HepG2 (cell line): ENCODE measurements at regions not wholly inside any gene's neighbourhood (a gene's known extent, or its start where the extent isn't known, plus 50 kb on each side); places are given as distances from the start of the nearest gene placed in this dataset.

Source experiments
- ATAC-seq: fragments of 200-7000 bp; cut with Tn5 transposase; 3 replicates; pipeline ENCODE4 v1.9.1; 2020; ENCODE audit warnings: mild to moderate bottlenecking, moderate library complexity
- BruUV-seq: library from RNA; stranded (reverse); fragments of 400-500 nt; replicated peaks from 2 replicates; lab custom pipeline; 2021; lab: Mats Ljungman, UMichigan
- CTCF ChIA-PET: fragments of 300-600 bp; formaldehyde crosslinking; extraction: SDS; loops from one replicate; lab custom pipeline; 2021; ENCODE audit warnings: low total read pairs, inconsistent platforms, low intra/inter-chr PET ratio; lab: Yijun Ruan, JAX
- POLR2A ChIA-PET: fragments of 350-600 bp; sonication (Branson Sonifier 250); formaldehyde crosslinking; loops from one replicate; lab custom pipeline; 2020; ENCODE audit warnings: antibody characterized with exemption, inconsistent platforms; lab: Yijun Ruan, JAX
- DNase-seq: peaks from one replicate; pipeline ENCODE4 v3.0.0-alpha.2; 2015; ENCODE audit warnings: low spot score
- FAIRE-seq: peaks from 3 replicates; lab custom pipeline; 2011; peaks lifted over from hg19 to GRCh38; lab: Jason Lieb, UNC
- H2AFZ ChIP-seq: one replicate; pipeline ENCODE4 v1.6.1; 2011; ENCODE audit warnings: low read length, inconsistent platforms
- H3K27ac ChIP-seq: fragments of 300-600 bp; 3 replicates; pipeline ENCODE4 v1.8.0; 2011; ENCODE audit warnings: mixed run types, mild to moderate bottlenecking, mixed read lengths, low read length, inconsistent platforms; ENCODE audit not compliant: insufficient read depth; ENCODE audit errors: extremely low read length
- H3K27me3 ChIP-seq, 2 experiments: fragments of 200-600 bp in 1 of 2; 2 replicates in 1 of 2; 3 replicates in 1 of 2; pipeline versions ENCODE4 v1.6.0 to v1.8.0; 2011; ENCODE audit warnings: low read length in 2 of 2, mild to moderate bottlenecking in 2 of 2, moderate library complexity in 2 of 2, inconsistent platforms in 1 of 2; ENCODE audit not compliant: insufficient read depth in 2 of 2, control insufficient read depth in 1 of 2
- H3K36me3 ChIP-seq, 2 experiments: fragments of 200-600 bp in 1 of 2; replicated peaks in 1 of 2; 2 replicates in 1 of 2; 3 replicates in 1 of 2; pipeline versions ENCODE4 v1.5.1 to v1.8.0; 2011; ENCODE audit warnings: low read length in 2 of 2, inconsistent platforms in 1 of 2; ENCODE audit not compliant: insufficient read depth in 2 of 2, control insufficient read depth in 1 of 2
- H3K4me1 ChIP-seq: 2 replicates; pipeline ENCODE4 v1.5.1; 2012; ENCODE audit warnings: low read length, inconsistent platforms; ENCODE audit not compliant: insufficient read depth
- H3K4me2 ChIP-seq: 2 replicates; pipeline ENCODE4 v1.6.0; 2011; ENCODE audit warnings: low read depth, low read length, inconsistent platforms
- H3K4me3 ChIP-seq, 3 experiments: fragments of 200-600 bp in 1 of 3; sonication (generic), shearing (Covaris generic) in 1 of 3; replicated peaks in 1 of 3; 2 replicates each; pipeline ENCODE4 v1.5.1; 2011 to 2016; ENCODE audit warnings: low read length in 3 of 3, inconsistent platforms in 2 of 3, low read depth in 2 of 3, mild to moderate bottlenecking in 2 of 3, control low read depth in 1 of 3, mixed read lengths in 1 of 3; ENCODE audit not compliant: insufficient read depth in 1 of 3
- H3K79me2 ChIP-seq: one replicate; pipeline ENCODE4 v1.6.1; 2011; ENCODE audit warnings: low read length, inconsistent platforms; ENCODE audit not compliant: insufficient read depth
- H3K9ac ChIP-seq: 2 replicates; pipeline ENCODE4 v1.6.0; 2011; ENCODE audit warnings: mild to moderate bottlenecking, low read depth, low read length, inconsistent platforms; ENCODE audit not compliant: insufficient read depth
- H3K9me3 ChIP-seq: 2 replicates; pipeline ENCODE4 v1.5.1; 2012; ENCODE audit warnings: mild to moderate bottlenecking, low read length
- H4K20me1 ChIP-seq: 2 replicates; pipeline ENCODE4 v1.6.0; 2011; ENCODE audit warnings: inconsistent platforms, mild to moderate bottlenecking, low read length, moderate library complexity; ENCODE audit not compliant: insufficient read depth
- ELF3 ChIP-seq: IDR thresholded peaks from 2 replicates; pipeline ENCODE4 v1.6.1; 2016; ENCODE audit warnings: missing genetic modification reagents, missing compliant biosample characterization
- HNRNPLL ChIP-seq: fragments of 200-400 bp; formaldehyde crosslinking; IDR thresholded peaks from 2 replicates; pipeline ENCODE4 v1.6.1; 2017; ENCODE audit warnings: mild to moderate bottlenecking, low read depth, low read length; ENCODE audit not compliant: poor library complexity, severe bottlenecking
- NFKB2 ChIP-seq: sonication (generic); formaldehyde crosslinking; IDR thresholded peaks from 2 replicates; pipeline ENCODE4 v1.4.0; 2020; ENCODE audit warnings: missing genetic modification reagents, borderline replicate concordance
- NRL ChIP-seq: sonication (generic); formaldehyde crosslinking; IDR thresholded peaks from 2 replicates; pipeline ENCODE4 v1.5.0; 2020; ENCODE audit warnings: missing genetic modification reagents, mild to moderate bottlenecking, moderate library complexity, borderline replicate concordance
- RCOR2 ChIP-seq: IDR thresholded peaks from 2 replicates; pipeline ENCODE4 v1.6.1; 2016; ENCODE audit warnings: missing biosample characterization, missing genetic modification reagents
- SCMH1 ChIP-seq: sonication (generic); formaldehyde crosslinking; IDR thresholded peaks from 2 replicates; pipeline ENCODE4 v1.9.0; 2021; ENCODE audit warnings: missing genetic modification reagents, mild to moderate bottlenecking, borderline replicate concordance
- SIN3B ChIP-seq: fragments of 150-350 bp; IDR thresholded peaks from 2 replicates; pipeline ENCODE4 v1.6.1; 2014; ENCODE audit warnings: low read length
- ZBTB20 ChIP-seq: sonication (generic); formaldehyde crosslinking; IDR thresholded peaks from 2 replicates; pipeline ENCODE4 v1.8.1; 2023; ENCODE audit warnings: missing genetic modification reagents, low read depth, mild to moderate bottlenecking, borderline replicate concordance
- ZNF616 ChIP-seq: sonication (generic); formaldehyde crosslinking; IDR thresholded peaks from 2 replicates; pipeline ENCODE4 v1.5.0; 2020; ENCODE audit warnings: low read depth, mild to moderate bottlenecking, missing genetic modification reagents
- ZNF747 ChIP-seq: sonication (generic); formaldehyde crosslinking; IDR thresholded peaks from 2 replicates; pipeline ENCODE4 v1.8.1; 2023; ENCODE audit warnings: missing genetic modification reagents, mild to moderate bottlenecking, borderline replicate concordance
- in situ Hi-C: cut with HindIII; loops from 2 replicates; pipeline ENCODE4 v1.10.0; 2017; ENCODE audit warnings: low pct_unique_long_range_greater_than_20kb; ENCODE audit not compliant: extremely low pct_ligation_motif_present
- intact Hi-C: fragments of 100-400 bp; cut with micrococcal nuclease; formaldehyde crosslinking; loops from one replicate; pipeline ENCODE4 v1.10.0; 2022; ENCODE audit not compliant: unreplicated experiment
- TF ChIP-seq, protein P1 (sequence below): sonication (generic); formaldehyde crosslinking; IDR thresholded peaks from 2 replicates; pipeline ENCODE4 v1.4.0; 2020; ENCODE audit warnings: missing genetic modification reagents, mild to moderate bottlenecking, borderline replicate concordance
- TF ChIP-seq, protein P2 (sequence below): sonication (generic); formaldehyde crosslinking; IDR thresholded peaks from 2 replicates; pipeline ENCODE4 v1.5.0; 2020; ENCODE audit warnings: missing genetic modification reagents
- TF ChIP-seq, protein P3 (sequence below): sonication (generic); formaldehyde crosslinking; IDR thresholded peaks from 2 replicates; pipeline ENCODE4 v1.5.1; 2020; ENCODE audit warnings: mild to moderate bottlenecking, moderate library complexity, missing genetic modification reagents
- TF ChIP-seq, protein P4 (sequence below): sonication (generic); formaldehyde crosslinking; IDR thresholded peaks from 2 replicates; pipeline ENCODE4 v1.4.0; 2020; ENCODE audit warnings: missing genetic modification reagents, borderline replicate concordance
- TF ChIP-seq, protein P5 (sequence below): sonication (generic); formaldehyde crosslinking; IDR thresholded peaks from 2 replicates; pipeline ENCODE4 v1.5.1; 2020; ENCODE audit warnings: missing genetic modification reagents, mild to moderate bottlenecking, borderline replicate concordance
- TF ChIP-seq, protein P6 (sequence below): IDR thresholded peaks from 2 replicates; pipeline ENCODE4 v1.6.1; 2016; ENCODE audit warnings: control low read depth

- H3K27me3 ChIP-seq: peaks cover 2 to 63% of the 10 kb centered on the region in 2 experiments; a peak in 4 of 5 replicates
- ATAC-seq: no peak
- no peak overlapping the region for H3K4me3 ChIP-seq
- no peak overlapping the region for H3K4me2 ChIP-seq
- POLR2A ChIA-PET: no interaction called here
- in situ Hi-C loops: no loop called here
- intact Hi-C loops: no loop called here
- no peak overlapping the region for H3K27ac ChIP-seq
- H3K4me1 ChIP-seq: no peaks in the 10 kb centered on the region
- H3K9me3 ChIP-seq: no peaks in the 10 kb centered on the region
- no peaks in the 10 kb centered on the region for H3K36me3 ChIP-seq
- TF ChIP-seq, protein P1, sequence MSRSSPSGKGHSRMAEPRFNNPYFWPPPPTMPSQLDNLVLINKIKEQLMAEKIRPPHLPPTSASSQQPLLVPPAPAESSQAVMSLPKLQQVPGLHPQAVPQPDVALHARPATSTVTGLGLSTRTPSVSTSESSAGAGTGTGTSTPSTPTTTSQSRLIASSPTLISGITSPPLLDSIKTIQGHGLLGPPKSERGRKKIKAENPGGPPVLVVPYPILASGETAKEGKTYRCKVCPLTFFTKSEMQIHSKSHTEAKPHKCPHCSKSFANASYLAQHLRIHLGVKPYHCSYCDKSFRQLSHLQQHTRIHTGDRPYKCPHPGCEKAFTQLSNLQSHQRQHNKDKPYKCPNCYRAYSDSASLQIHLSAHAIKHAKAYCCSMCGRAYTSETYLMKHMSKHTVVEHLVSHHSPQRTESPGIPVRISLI: no peak
- TF ChIP-seq ELF3 (no peak), NFKB2 (CRISPR knock-in tag) (no peak), RCOR2 (no peak), ZNF616 (CRISPR knock-in tag) (no peak), HNRNPLL (no peak), SCMH1 (no peak), NRL (CRISPR knock-in tag) (no peak), SIN3B (no peak), ZNF747 (CRISPR knock-in tag) (no peak), ZBTB20 (CRISPR knock-in tag) (no peak)
- TF ChIP-seq, protein P2, sequence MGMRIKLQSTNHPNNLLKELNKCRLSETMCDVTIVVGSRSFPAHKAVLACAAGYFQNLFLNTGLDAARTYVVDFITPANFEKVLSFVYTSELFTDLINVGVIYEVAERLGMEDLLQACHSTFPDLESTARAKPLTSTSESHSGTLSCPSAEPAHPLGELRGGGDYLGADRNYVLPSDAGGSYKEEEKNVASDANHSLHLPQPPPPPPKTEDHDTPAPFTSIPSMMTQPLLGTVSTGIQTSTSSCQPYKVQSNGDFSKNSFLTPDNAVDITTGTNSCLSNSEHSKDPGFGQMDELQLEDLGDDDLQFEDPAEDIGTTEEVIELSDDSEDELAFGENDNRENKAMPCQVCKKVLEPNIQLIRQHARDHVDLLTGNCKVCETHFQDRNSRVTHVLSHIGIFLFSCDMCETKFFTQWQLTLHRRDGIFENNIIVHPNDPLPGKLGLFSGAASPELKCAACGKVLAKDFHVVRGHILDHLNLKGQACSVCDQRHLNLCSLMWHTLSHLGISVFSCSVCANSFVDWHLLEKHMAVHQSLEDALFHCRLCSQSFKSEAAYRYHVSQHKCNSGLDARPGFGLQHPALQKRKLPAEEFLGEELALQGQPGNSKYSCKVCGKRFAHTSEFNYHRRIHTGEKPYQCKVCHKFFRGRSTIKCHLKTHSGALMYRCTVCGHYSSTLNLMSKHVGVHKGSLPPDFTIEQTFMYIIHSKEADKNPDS (CRISPR knock-in tag): no peak
- TF ChIP-seq, protein P3, sequence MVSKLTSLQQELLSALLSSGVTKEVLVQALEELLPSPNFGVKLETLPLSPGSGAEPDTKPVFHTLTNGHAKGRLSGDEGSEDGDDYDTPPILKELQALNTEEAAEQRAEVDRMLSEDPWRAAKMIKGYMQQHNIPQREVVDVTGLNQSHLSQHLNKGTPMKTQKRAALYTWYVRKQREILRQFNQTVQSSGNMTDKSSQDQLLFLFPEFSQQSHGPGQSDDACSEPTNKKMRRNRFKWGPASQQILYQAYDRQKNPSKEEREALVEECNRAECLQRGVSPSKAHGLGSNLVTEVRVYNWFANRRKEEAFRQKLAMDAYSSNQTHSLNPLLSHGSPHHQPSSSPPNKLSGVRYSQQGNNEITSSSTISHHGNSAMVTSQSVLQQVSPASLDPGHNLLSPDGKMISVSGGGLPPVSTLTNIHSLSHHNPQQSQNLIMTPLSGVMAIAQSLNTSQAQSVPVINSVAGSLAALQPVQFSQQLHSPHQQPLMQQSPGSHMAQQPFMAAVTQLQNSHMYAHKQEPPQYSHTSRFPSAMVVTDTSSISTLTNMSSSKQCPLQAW (CRISPR knock-in tag): no peak
- TF ChIP-seq, protein P4, sequence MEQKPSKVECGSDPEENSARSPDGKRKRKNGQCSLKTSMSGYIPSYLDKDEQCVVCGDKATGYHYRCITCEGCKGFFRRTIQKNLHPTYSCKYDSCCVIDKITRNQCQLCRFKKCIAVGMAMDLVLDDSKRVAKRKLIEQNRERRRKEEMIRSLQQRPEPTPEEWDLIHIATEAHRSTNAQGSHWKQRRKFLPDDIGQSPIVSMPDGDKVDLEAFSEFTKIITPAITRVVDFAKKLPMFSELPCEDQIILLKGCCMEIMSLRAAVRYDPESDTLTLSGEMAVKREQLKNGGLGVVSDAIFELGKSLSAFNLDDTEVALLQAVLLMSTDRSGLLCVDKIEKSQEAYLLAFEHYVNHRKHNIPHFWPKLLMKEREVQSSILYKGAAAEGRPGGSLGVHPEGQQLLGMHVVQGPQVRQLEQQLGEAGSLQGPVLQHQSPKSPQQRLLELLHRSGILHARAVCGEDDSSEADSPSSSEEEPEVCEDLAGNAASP (CRISPR knock-in tag): no peak
- TF ChIP-seq, protein P5, sequence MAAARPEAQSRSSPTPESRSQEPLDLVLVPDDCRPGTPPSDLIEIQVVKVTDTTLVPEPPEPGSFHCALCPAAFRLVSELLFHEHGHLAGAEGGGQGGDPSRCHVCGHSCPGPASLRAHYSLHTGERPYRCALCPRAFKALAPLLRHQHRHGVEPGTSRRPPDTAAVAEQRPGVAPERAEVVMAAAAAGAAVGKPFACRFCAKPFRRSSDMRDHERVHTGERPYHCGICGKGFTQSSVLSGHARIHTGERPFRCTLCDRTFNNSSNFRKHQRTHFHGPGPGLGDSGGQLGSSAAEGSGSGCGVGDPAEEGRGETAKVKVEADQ (CRISPR knock-in tag): no peak
- TF ChIP-seq, protein P6, sequence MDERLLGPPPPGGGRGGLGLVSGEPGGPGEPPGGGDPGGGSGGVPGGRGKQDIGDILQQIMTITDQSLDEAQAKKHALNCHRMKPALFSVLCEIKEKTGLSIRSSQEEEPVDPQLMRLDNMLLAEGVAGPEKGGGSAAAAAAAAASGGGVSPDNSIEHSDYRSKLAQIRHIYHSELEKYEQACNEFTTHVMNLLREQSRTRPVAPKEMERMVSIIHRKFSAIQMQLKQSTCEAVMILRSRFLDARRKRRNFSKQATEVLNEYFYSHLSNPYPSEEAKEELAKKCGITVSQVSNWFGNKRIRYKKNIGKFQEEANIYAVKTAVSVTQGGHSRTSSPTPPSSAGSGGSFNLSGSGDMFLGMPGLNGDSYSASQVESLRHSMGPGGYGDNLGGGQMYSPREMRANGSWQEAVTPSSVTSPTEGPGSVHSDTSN (CRISPR knock-in tag): no peak
- DNase-seq: no peak
- H4K20me1 ChIP-seq: no peaks in the 10 kb centered on the region
- CTCF ChIA-PET: no interaction called here
- no peaks in the 10 kb centered on the region for H3K79me2 ChIP-seq
- no peak for FAIRE-seq
- no peak overlapping the region for H3K9ac ChIP-seq
- BruUV-seq: no TSS peak
- no peak overlapping the region for H2AFZ ChIP-seq
These were observed 142.6 kb upstream of the SFSWAP start for GRCh38 chr12:131568336-131568735.
